Activated CD8-positive, alpha-beta memory T cell treated with anti-CD3 and anti-CD28 coated beads, Interleukin-2, amount 50 U/mL, for 1 hour (primary cell): ENCODE measurements at regions not wholly inside any gene's neighbourhood (a gene's known extent, or its start where the extent isn't known, plus 50 kb on each side); places are given as distances from the start of the nearest gene placed in this dataset.

Experiments
- DNase-seq: peaks from one replicate; pipeline ENCODE4 v3.0.0-alpha.2; 2020; ENCODE audit errors: extremely low read depth

DNA sequence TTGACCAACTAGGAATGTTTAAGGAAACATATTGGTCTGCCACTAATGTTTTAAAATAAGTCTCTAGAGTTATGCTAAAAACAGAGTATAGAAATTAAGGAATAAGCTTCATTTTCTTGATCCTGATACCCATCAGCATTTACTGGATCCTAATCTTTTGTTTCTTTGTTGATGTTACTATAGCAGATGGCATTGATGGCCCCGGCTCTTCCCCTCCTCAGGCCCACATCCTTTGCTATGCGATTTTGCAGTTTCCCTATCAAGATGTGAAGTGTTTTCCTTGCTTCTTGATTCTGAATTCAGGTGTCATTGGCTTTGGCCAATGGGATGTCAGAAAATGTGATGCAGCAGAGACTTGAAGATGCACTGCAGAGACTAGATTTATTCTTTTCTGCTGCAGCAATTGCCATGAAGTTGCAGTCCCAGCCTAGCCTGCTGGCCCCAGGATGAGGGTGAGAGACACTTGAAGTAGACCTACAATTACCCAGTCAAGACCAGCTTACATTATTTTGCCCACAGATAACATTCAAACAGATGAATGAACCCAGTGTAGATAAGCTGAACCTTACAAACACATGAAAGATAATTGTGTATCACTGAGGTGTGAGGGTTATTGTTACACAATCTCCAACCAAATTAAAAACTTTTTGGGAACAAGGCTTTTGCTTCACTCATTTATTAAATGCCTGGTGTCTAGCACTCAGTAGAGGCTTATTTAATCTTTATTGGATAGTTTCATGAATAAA is 115.2 kb upstream of the ITGA4 start:
- no peak for DNase-seq

DNA sequence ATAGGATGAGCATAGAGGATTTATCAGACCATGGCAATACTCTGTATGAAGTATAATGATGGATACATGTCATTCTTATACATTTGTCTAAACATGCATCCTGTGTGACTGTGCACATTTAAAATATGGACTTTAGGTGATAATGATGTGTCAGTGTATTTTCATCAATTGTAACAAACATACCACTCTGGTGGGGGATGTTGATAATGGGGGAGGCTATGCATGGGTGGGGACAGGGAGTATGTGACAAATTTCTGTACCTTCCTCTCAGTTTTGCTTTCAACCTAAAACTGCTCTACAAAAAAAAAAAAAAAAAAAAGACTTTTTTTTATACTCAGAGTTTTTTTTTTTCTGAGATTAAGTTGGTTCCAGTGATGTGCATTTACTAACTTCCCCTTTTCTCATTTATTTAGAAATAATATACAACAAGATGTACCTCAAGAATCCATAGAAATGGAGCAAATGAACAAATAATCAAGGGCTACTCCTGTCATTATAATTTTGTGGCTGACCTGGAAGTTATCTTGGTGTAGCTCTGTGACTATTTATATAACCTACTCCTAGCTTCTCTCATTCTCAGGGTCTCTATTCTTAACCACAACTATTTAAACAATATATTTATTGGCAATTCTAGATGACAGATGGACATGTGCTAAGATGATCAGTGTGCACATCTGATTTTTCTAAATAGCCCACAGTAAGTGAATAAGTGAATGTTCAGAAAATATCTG is 108.9 kb upstream of the ITGA4 start:
- no peak for DNase-seq

- no peak for DNase-seq
Measured at GRCh38 chr2:181352158-181352557, 105.0 kb upstream of the ITGA4 start.

DNA sequence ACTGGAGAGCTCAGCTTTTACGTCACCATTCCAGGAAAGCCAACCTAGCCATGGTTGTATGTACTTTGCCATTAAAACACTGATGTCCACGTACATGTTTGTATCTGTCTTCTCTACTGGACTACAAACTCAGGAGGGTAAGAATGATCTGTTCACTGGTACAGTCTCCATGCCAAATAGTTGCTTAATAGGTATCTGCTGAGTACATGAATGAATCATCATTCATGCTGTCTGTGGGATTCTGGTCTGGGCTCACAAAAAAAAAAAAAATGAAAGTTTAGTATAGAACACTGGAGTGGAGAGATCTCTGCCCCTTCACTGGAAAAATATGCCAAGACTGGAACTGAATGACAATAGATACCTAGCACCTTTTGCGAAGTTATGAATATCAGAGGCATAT is 102.6 kb upstream of the ITGA4 start:
- DNase-seq, result no peak

GRCh38 chr2:181356526-181357130 is 100.6 kb upstream of the ITGA4 start:
- no peak for DNase-seq

DNA sequence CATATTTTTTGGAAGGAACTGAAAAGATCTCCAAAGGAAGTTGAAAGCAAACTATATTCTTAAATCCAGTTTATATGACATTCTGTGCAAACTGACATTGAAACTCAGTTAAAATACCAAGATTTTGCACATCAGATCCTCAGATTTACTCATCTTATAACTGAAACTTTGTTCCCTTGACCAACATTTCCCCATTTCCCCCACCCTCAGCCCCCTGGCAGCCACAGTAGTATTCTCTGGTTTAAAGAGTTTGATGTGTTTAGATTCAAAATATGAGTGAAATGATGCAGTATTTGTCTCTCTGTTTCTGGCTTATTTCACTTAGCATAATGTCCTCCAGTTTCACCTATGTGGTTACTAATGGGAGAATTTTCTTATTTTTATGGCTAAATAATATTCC is 99.2 kb upstream of the ITGA4 start:
- no peak for DNase-seq

DNA sequence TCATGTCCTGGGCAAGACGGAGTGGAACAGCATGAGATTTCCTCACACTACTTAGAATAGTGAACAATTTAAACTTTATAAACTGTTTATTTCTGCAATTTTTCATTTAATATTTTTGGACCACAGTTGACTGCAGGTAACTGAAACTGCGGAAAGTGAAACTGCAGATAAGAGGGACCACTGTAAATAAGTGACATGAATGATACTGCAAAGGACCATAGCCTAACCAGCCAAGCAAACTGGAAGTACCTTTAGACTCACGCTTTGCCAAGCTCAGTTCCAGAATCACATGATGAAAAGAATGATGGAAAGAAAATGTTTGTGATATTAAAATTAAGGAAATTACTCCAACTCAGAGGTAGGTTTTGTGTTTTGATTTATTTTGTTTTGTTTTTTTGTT is 94.6 kb upstream of the ITGA4 start:
- no peak for DNase-seq

DNA sequence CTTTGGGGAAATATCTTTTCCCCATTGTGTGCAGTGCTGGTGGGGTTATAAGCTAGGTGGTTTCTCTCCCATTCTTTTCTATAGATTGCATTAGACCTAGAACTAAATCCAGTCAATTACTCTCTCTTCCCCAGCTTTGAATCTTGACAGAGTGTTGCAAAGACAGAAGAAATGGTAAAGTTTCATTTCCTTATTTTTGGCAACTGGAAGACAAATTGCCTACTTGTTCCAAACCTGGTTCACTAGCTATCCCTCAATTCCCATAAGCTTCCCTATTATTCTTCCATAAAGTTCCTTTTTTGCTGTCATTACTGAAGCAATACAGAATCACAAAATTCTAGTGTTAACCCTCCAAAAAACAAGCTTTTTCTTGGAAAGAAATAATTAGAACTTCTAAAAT is 94.0 kb upstream of the ITGA4 start:
- DNase-seq, result no peak

GRCh38 chr2:181364492-181365170 is 92.6 kb upstream of the ITGA4 start:
- no peak for DNase-seq

GRCh38 chr2:181366675-181367175 is 90.5 kb upstream of the ITGA4 start:
- no peak for DNase-seq

DNA sequence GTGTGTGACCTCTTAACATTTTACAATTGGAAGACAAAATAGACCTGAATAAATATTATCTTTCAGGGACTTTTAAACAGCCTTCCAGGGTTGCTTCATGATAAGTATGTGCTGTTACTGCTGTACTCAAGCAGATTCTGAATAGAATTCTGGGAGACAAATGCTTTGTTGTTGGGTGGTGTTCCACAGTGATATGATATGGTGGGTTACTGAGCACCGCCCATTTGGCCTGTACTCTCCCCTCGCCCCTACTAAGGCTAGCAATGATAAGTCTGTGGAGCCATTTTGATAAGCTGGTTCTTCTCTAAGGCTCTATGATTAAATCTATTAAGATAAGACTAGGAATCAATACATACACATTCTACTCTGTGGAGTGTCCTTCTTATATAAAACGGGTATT is 89.8 kb upstream of the ITGA4 start:
- DNase-seq, result no peak

DNA sequence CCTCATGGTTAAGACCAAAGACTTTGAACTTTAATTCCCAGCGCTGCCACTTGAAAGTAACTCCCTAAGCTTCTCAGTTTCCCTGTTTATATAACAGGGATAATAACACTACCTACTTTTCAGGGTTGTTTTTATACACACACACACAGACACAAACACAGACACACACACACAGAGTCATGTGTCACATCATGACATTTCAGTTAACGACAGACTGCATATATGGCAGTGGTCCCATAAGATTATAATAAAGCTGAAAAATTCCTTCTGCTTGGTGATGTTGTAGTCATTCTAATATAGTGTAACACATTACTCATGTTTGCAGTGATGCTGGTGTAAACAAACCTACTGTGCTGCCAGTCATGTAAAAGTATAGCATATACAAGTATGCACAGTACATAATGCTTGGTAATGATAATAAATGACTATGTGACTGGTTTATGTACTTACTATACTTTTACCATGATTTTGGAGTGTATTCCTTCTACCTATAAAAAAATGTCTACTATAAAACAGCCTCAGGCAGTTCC is 89.2 kb upstream of the ITGA4 start:
- DNase-seq, result no peak

DNA sequence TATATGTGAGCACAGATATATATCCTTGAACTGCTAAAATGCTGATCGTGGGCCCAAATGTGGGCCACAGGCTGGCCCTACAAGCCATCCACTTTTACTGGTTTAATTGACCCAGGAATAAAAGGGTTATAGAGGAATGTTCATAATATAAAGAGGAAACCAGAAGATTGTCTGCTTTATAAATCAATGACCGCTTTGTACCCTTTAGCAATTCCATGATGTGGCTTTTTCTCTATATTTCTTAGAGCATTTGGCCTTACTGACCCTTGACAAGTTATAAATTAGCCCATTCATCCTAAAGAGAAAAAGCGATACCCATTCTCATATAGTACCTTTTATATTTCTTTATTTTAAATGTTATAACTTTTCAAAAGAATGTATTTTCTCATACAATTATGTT is 87.1 kb upstream of the ITGA4 start:
- DNase-seq, result no peak

DNA sequence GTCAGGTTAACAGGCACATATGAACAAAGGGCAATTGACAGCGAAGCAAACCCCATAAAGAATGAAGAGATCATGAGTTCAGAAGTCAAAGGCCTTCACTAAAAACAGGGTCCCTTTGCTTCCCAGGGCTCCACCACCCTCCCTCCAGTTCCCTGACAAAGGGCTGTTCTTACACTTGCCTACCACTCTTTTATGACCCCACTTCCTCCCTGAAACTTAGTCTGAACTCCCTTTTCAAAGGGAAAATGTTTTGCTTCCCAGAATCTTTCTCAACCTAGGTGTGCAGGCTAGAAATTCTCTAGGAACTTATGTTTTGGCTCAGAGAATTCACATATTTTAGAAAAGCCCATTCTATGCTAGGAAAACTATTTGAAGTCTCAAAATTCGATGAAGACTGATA is 86.0 kb upstream of the ITGA4 start:
- DNase-seq, result no peak

DNA sequence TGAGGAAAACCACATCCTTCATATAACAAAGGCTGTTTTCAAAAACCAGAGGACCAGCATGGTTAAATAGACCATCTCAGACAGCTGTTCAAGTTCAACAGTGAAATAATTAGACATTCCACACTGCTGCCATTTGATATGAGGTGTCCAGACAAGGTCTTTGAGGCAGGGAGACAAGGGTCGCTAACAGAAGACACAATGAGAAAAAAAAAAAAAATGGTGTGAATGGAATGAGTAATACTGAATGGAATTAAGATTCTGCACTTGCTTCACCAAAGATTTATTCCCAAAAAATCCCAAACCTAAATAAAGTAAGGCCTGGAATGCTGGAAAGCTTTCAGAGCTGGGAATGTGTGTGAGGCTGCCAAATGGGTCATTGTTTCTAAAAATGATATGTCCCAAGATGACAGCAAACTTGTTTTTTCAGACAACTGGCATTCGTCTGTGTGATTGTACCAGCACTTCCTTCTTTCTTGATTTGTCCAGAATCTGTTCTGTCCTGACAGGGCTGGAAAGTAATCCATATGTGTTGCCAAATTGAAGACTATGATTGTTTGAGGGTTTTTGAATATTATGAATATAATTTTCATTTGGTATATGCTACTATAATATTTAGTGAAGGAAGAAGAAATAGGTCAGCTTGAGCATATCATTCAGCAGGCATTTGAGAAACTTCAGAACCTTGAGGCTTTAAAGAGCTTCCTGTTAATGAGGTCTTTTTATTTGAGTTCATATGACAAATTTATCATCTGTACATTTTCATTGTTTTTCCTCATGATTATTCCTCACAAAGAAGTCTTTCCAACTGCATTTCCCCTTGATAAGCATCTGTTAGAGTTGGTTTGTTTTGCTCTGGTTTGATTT is 85.2 kb upstream of the ITGA4 start:
- DNase-seq, result no peak

- no peak for DNase-seq
Measured at GRCh38 chr2:181372646-181373040, 84.5 kb upstream of the ITGA4 start.

GRCh38 chr2:181374781-181375675 is 82.2 kb upstream of the ITGA4 start:
- no peak for DNase-seq

- no peak for DNase-seq
Measured at GRCh38 chr2:181376442-181376841, 80.7 kb upstream of the ITGA4 start.

- DNase-seq, result no peak
Measured at GRCh38 chr2:181376999-181377398, 80.2 kb upstream of the ITGA4 start.

DNA sequence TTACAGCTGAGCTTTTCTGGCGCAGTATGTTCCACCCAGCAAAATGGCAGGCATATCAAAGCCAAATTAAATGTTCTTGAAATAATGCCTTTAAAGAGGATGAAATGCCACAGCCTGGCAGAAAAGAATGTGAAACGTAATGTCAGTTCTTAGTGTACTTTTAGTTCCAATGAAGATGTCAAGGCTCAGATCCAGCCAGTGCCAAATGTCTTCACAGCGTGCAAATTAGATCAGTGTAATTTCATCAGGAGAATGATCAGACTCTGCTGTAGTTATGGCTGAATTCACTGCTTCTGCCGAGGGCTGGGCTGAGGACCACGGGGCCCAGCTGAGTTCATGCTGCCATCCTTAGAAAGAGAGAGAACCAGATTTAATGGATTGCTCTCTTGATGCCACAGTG is 78.7 kb upstream of the ITGA4 start:
- no peak for DNase-seq
